ENCODE measurements at regions not wholly inside any gene's neighbourhood (a gene's known extent, or its start where the extent isn't known, plus 50 kb on each side); places are given as distances from the start of the nearest gene placed in this dataset.

DNA sequence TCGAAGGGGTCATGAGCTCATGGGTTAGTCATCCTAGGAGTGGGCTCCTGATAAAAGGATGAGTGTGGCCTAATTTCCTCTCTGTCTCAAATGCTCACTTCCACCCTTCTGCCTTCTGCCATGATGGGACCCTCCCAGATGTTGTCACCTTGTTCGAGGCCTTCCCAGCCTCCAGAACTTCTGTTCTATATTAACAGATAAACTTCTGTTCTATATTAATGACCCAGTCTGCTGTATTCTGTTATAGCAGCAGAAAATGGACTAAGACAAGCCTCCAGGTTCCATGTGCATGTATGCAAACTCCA, 583.2 kb downstream of the GLRX3 start:
- TF ChIP-seq EZH2phosphoT487 (IDR thresholded peaks at IDR 0.05; ENCODE audit: borderline replicate concordance, low read length) (no peak), EZH2 (IDR thresholded peaks at IDR 0.05; ENCODE audit: low read length, unreplicated experiment) (no peak)
- TF ChIP-seq, protein P1, sequence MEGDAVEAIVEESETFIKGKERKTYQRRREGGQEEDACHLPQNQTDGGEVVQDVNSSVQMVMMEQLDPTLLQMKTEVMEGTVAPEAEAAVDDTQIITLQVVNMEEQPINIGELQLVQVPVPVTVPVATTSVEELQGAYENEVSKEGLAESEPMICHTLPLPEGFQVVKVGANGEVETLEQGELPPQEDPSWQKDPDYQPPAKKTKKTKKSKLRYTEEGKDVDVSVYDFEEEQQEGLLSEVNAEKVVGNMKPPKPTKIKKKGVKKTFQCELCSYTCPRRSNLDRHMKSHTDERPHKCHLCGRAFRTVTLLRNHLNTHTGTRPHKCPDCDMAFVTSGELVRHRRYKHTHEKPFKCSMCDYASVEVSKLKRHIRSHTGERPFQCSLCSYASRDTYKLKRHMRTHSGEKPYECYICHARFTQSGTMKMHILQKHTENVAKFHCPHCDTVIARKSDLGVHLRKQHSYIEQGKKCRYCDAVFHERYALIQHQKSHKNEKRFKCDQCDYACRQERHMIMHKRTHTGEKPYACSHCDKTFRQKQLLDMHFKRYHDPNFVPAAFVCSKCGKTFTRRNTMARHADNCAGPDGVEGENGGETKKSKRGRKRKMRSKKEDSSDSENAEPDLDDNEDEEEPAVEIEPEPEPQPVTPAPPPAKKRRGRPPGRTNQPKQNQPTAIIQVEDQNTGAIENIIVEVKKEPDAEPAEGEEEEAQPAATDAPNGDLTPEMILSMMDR (conservative IDR thresholded peaks at IDR 0.05; ENCODE audit: low read depth, low read length), result no peak
- Histone ChIP-seq H3K4me1 (ENCODE audit: insufficient read depth, low read length) (no peaks in the 10 kb centered on the region), H3K4me2 (ENCODE audit: low read length) (no peak overlapping the region), H3K27me3 (ENCODE audit: low read length) (no peaks in the 10 kb centered on the region), H3K9me3 (ENCODE audit: low read length) (no peaks in the 10 kb centered on the region), H3K9ac (ENCODE audit: low read length) (no peak overlapping the region), H3K79me2 (ENCODE audit: low read length) (no peaks in the 10 kb centered on the region), H2AFZ (ENCODE audit: low read length) (no peak overlapping the region), H3F3A (ENCODE audit: low read length, unreplicated experiment) (no peaks in the 10 kb centered on the region), H3K4me3 (ENCODE audit: low read length) (no peak overlapping the region), H3K9me2 (replicated peaks; ENCODE audit: low read length) (no peaks in the 10 kb centered on the region), H4K20me1 (ENCODE audit: low read length) (no peaks in the 10 kb centered on the region), H3K36me3 (ENCODE audit: low read depth, low read length) (no peaks in the 10 kb centered on the region), H3K27ac (ENCODE audit: low read length) (no peak overlapping the region)
- ChIA-PET CTCF (no interaction called here), POLR2A (ENCODE audit: unreplicated experiment) (no interaction called here)
- DNase-seq (no peak), ATAC-seq (no peak)
- intact Hi-C loops (cut with micrococcal nuclease), result no loop called here
- BruUV-seq (replicated peaks), result no TSS peak

- no peaks in the 10 kb centered on the region for H3K79me2 ChIP-seq (ENCODE audit: low read length)
- no peaks in the 10 kb centered on the region for H3K36me3 ChIP-seq (ENCODE audit: low read depth, low read length)
- H3K27me3 ChIP-seq (ENCODE audit: low read length), result no peaks in the 10 kb centered on the region
- no peak overlapping the region for H3K4me2 ChIP-seq (ENCODE audit: low read length)
- no peak overlapping the region for H3K9ac ChIP-seq (ENCODE audit: low read length)
- no peak for ATAC-seq
- H3K4me3 ChIP-seq (ENCODE audit: low read length), result no peak overlapping the region
- intact Hi-C loops (cut with micrococcal nuclease), result no loop called here
- TF ChIP-seq EZH2 (IDR thresholded peaks at IDR 0.05; ENCODE audit: low read length, unreplicated experiment) (no peak), EZH2phosphoT487 (IDR thresholded peaks at IDR 0.05; ENCODE audit: borderline replicate concordance, low read length) (no peak)
- TF ChIP-seq, protein P1 (conservative IDR thresholded peaks at IDR 0.05; ENCODE audit: low read depth, low read length), result no peak
- ChIA-PET POLR2A (ENCODE audit: unreplicated experiment) (no interaction called here), CTCF (no interaction called here)
- no peaks in the 10 kb centered on the region for H3K9me3 ChIP-seq (ENCODE audit: low read length)
- no peak overlapping the region for H2AFZ ChIP-seq (ENCODE audit: low read length)
- no peak for DNase-seq
- H4K20me1 ChIP-seq (ENCODE audit: low read length), result no peaks in the 10 kb centered on the region
- no TSS peak for BruUV-seq (replicated peaks)
- H3K9me2 ChIP-seq (replicated peaks; ENCODE audit: low read length), result no peaks in the 10 kb centered on the region
- no peaks in the 10 kb centered on the region for H3F3A ChIP-seq (ENCODE audit: low read length, unreplicated experiment)
- no peak overlapping the region for H3K27ac ChIP-seq (ENCODE audit: low read length)
- no peaks in the 10 kb centered on the region for H3K4me1 ChIP-seq (ENCODE audit: insufficient read depth, low read length)
These were observed 584.0 kb downstream of the GLRX3 start for GRCh38 chr10:130720235-130720634.

DNA sequence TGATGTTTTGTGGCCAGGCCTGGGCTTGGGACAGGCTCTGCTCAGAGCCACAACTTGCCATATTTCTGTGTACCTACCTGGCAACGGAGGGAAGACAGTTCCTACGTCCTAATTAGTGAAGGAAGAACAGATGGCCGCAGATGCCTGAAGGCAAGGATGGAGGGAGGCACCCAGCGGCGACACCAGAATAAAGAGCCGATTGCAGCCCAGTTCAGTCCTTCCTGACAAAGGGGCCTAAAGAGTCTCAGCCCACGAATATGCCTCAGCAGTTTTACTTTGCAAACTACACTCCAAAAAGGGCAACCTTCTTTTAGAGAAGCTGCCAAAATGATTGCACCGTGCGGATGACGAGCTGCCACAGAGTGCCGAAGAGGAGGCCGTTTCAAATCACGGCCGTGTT, 585.8 kb downstream of the GLRX3 start:
- no peak overlapping the region for H3K4me3 ChIP-seq (ENCODE audit: low read length)
- H3K4me1 ChIP-seq (ENCODE audit: insufficient read depth, low read length), result no peaks in the 10 kb centered on the region
- intact Hi-C loops (cut with micrococcal nuclease), result no loop called here
- ChIA-PET POLR2A (ENCODE audit: unreplicated experiment) (no interaction called here), CTCF (no interaction called here)
- ATAC-seq (no peak), DNase-seq (no peak)
- H3K9me2 ChIP-seq (replicated peaks; ENCODE audit: low read length), result no peaks in the 10 kb centered on the region
- no peaks in the 10 kb centered on the region for H4K20me1 ChIP-seq (ENCODE audit: low read length)
- no peak overlapping the region for H3K27ac ChIP-seq (ENCODE audit: low read length)
- H3K36me3 ChIP-seq (ENCODE audit: low read depth, low read length), result no peaks in the 10 kb centered on the region
- TF ChIP-seq EZH2 (IDR thresholded peaks at IDR 0.05; ENCODE audit: low read length, unreplicated experiment) (no peak), EZH2phosphoT487 (IDR thresholded peaks at IDR 0.05; ENCODE audit: borderline replicate concordance, low read length) (no peak)
- TF ChIP-seq, protein P1 (conservative IDR thresholded peaks at IDR 0.05; ENCODE audit: low read depth, low read length), result no peak
- no peaks in the 10 kb centered on the region for H3K9me3 ChIP-seq (ENCODE audit: low read length)
- H3F3A ChIP-seq (ENCODE audit: low read length, unreplicated experiment), result no peaks in the 10 kb centered on the region
- no peak overlapping the region for H3K4me2 ChIP-seq (ENCODE audit: low read length)
- H3K79me2 ChIP-seq (ENCODE audit: low read length), result no peaks in the 10 kb centered on the region
- BruUV-seq (replicated peaks), result no TSS peak
- no peak overlapping the region for H3K9ac ChIP-seq (ENCODE audit: low read length)
- H2AFZ ChIP-seq (ENCODE audit: low read length), result no peak overlapping the region
- H3K27me3 ChIP-seq (ENCODE audit: low read length), result no peaks in the 10 kb centered on the region
